ENCODE measurements at regions not wholly inside any gene's neighbourhood (a gene's known extent, or its start where the extent isn't known, plus 50 kb on each side); places are given as distances from the start of the nearest gene placed in this dataset.

GRCh38 chr16:6512512-6512911, 820.1 kb upstream of the RBFOX1 start:
- no peak for TF ChIP-seq CTCF (conservative IDR thresholded peaks at IDR 0.05; ENCODE audit: low read depth, low read length)
- DNase-seq (ENCODE audit: low read depth): no peak
- no peak overlapping the region for H3K4me3 ChIP-seq (ENCODE audit: low read depth, low read length)

GRCh38 chr16:6510261-6510660, 822.4 kb upstream of the RBFOX1 start:
- no peak overlapping the region for H3K4me3 ChIP-seq (ENCODE audit: low read depth, low read length)
- no peak for DNase-seq (ENCODE audit: low read depth)
- no peak for TF ChIP-seq CTCF (conservative IDR thresholded peaks at IDR 0.05; ENCODE audit: low read depth, low read length)

- TF ChIP-seq CTCF (conservative IDR thresholded peaks at IDR 0.05; ENCODE audit: low read depth, low read length): no peak
- no peak overlapping the region for H3K4me3 ChIP-seq (ENCODE audit: low read depth, low read length)
- no peak for DNase-seq (ENCODE audit: low read depth)
Observed at GRCh38 chr16:6499413-6499812, 833.2 kb upstream of the RBFOX1 start.

GRCh38 chr16:6498858-6499257, 833.8 kb upstream of the RBFOX1 start:
- DNase-seq (ENCODE audit: low read depth): no peak
- TF ChIP-seq CTCF (conservative IDR thresholded peaks at IDR 0.05; ENCODE audit: low read depth, low read length): no peak
- H3K4me3 ChIP-seq (ENCODE audit: low read depth, low read length): no peak overlapping the region

GRCh38 chr16:6496996-6497395, 835.6 kb upstream of the RBFOX1 start:
- no peak overlapping the region for H3K4me3 ChIP-seq (ENCODE audit: low read depth, low read length)
- TF ChIP-seq CTCF (conservative IDR thresholded peaks at IDR 0.05; ENCODE audit: low read depth, low read length): no peak
- peak; percentile 3 for DNase-seq (ENCODE audit: low read depth)

- no peak for DNase-seq (ENCODE audit: low read depth)
- no peak overlapping the region for H3K4me3 ChIP-seq (ENCODE audit: low read depth, low read length)
- no peak for TF ChIP-seq CTCF (conservative IDR thresholded peaks at IDR 0.05; ENCODE audit: low read depth, low read length)
Observed at GRCh38 chr16:6495486-6496210, 837.0 kb upstream of the RBFOX1 start.

- TF ChIP-seq CTCF (conservative IDR thresholded peaks at IDR 0.05; ENCODE audit: low read depth, low read length): no peak
- DNase-seq (ENCODE audit: low read depth): no peak
- H3K4me3 ChIP-seq (ENCODE audit: low read depth, low read length): no peak overlapping the region
Observed at GRCh38 chr16:6494716-6495115, 837.9 kb upstream of the RBFOX1 start.
